ENCODE measurements at regions not wholly inside any gene's neighbourhood (a gene's known extent, or its start where the extent isn't known, plus 50 kb on each side); places are given as distances from the start of the nearest gene placed in this dataset.

DNA sequence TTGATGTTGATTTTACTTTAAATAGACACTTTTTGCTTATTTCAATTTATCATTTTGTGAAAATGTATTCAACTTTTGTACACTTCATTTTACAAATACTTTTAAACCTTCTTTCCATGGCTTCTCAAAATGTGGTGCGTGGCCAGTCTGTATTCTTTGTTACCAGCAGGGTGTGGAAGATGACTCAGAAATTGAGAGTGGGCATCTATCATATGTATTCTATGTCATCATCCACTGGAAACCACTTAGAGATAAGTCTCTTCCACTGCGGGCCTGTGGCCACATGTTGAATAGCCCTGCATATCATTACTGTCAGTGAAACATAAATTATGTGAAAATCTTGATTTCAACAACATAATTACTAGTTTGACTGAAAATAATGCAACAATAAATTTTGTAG, 52.6 kb upstream of the MC3R start:
- TF ChIP-seq, protein P1, sequence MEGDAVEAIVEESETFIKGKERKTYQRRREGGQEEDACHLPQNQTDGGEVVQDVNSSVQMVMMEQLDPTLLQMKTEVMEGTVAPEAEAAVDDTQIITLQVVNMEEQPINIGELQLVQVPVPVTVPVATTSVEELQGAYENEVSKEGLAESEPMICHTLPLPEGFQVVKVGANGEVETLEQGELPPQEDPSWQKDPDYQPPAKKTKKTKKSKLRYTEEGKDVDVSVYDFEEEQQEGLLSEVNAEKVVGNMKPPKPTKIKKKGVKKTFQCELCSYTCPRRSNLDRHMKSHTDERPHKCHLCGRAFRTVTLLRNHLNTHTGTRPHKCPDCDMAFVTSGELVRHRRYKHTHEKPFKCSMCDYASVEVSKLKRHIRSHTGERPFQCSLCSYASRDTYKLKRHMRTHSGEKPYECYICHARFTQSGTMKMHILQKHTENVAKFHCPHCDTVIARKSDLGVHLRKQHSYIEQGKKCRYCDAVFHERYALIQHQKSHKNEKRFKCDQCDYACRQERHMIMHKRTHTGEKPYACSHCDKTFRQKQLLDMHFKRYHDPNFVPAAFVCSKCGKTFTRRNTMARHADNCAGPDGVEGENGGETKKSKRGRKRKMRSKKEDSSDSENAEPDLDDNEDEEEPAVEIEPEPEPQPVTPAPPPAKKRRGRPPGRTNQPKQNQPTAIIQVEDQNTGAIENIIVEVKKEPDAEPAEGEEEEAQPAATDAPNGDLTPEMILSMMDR (IDR thresholded peaks at IDR 0.05) = no peak
- TF ChIP-seq POLR2A (IDR thresholded peaks at IDR 0.05) = no peak
